HG03066 (cell line): ENCODE measurements at regions not wholly inside any gene's neighbourhood (a gene's known extent, or its start where the extent isn't known, plus 50 kb on each side); places are given as distances from the start of the nearest gene placed in this dataset.

ENCODE experiments used
- ATAC-seq: cut with Tn5 transposase; IDR thresholded peaks from one replicate; pipeline ENCODE4 v1.9.1; 2021; ENCODE audit warnings: low read depth; ENCODE audit not compliant: unreplicated experiment

- no peak for ATAC-seq
Measured at GRCh38 chr20:6831461-6831860, 64.0 kb downstream of the BMP2 start.

DNA sequence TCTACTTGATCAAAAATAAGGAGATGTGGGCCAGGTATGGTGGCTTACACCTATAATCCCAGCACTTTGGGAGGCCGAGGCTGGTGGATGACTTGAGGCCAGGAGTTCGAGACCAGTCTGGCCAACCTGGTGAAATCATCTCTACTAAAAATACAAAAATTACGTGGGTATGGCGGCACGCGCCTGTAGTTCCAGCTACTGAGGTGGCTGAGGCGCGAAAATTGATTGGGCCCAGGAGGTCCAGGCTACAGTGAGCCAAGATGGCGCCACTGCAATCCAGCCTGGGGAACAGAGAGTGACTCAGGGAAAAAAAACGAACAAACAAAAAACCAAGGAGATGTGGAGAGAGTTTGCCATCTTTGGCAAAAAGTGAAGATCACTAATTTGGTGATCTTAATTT lies 65.3 kb downstream of the BMP2 start:
- no peak for ATAC-seq

GRCh38 chr20:6835609-6836008 lies 68.1 kb downstream of the BMP2 start:
- ATAC-seq = no peak

- ATAC-seq = no peak
Measured at GRCh38 chr20:6836821-6837374, 69.4 kb downstream of the BMP2 start.

GRCh38 chr20:6837730-6838129 lies 70.2 kb downstream of the BMP2 start:
- ATAC-seq = no peak

GRCh38 chr20:6838181-6838826 lies 70.8 kb downstream of the BMP2 start:
- peak; percentile 77 for ATAC-seq

DNA sequence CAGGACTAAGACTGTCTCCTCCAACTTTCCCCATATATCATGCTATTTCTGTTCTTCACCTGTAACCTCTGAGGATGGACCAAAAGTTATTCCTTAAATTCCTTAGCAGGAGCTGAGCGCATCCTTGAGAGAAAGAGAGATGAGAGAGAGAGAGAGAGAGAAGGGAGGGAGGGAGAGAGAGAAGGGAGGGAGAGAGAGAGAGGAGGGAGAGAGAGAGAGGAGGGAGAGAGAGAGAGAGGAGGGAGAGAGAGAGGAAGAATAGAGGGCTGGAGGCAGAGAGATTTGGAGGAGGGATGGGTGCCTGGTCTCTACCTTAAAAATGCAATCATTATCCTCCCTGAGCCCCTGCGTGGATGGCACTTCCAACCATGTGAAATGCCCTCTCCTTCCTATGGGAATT lies 73.6 kb downstream of the BMP2 start:
- no peak for ATAC-seq

DNA sequence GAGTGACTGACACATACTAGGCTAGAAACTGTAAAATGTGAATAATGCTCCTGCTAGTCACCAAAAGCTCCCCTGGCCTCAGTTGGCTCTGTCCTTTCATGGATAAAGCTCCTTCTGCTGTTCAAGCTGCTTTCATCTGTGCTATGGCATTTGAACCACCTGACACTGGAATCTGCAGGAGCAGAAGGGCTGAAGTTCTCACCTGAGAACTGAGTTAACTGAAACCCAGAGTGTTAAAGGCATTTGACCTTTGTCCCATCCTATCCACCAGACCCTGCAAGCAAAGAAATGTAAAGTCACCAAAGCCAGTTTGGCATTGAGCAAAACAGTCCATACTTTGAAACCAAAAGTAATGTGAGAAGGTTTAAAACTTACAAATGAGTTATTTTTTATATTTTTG lies 77.7 kb downstream of the BMP2 start:
- ATAC-seq = no peak

DNA sequence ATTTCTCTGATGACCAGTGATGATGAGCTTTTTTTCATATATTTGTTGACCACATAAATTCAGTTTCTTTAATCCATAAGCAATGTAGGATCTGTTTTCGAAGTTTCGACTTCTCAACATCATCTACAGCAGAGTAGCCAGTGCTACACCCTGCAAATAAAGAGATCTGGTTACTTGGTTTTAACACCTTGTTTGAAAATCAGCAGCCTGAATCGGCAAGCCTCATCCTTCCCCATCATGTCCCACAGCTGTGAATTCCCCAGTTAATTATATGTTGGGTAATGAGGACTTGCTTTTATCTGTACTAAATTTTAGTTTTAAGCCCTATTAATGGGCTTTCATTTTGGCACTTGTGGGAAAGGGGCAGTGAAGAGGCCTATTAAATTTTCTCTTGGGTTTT lies 80.6 kb downstream of the BMP2 start:
- ATAC-seq = no peak

GRCh38 chr20:6848992-6849391 lies 81.5 kb downstream of the BMP2 start:
- ATAC-seq = no peak

- ATAC-seq = no peak
Measured at GRCh38 chr20:6851136-6851535, 83.7 kb downstream of the BMP2 start.

DNA sequence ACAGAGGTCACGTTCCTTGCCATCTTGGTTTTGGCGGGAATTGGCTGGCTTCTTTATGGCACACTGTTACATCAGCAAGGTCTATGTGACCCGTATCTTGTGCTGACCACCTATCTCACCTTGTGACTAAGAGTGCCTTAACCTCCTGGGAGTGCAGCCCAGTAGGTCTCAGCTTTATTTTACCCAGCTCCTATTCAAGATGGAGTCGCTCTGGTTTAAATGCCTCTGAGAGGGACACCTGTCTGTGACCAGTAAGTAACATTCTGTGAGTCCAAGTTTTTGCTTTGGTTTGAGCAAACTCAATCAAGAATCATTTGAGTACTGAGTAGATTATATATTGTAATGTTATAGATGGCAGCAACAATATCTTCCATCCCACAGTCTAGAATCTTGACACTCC lies 85.0 kb downstream of the BMP2 start:
- no peak for ATAC-seq

DNA sequence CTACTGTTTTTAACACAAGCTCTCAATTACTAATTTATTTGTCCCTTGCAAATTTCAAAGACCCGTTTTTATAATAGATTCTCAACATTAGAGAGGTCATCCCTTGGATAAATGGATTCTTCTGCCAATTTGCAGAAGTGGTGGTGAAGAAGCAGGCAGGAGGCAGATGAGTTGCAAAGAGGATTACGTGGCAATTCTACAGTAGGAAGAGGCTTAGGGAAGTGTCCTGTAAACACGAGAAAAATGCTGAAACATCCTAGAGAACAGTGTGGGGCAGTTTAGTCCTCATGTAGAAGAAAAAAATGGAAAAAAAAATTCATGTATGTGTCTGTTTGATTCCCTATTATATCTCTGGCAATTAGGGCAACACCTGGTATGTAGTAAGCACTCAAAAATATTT lies 87.6 kb downstream of the BMP2 start:
- no peak for ATAC-seq

DNA sequence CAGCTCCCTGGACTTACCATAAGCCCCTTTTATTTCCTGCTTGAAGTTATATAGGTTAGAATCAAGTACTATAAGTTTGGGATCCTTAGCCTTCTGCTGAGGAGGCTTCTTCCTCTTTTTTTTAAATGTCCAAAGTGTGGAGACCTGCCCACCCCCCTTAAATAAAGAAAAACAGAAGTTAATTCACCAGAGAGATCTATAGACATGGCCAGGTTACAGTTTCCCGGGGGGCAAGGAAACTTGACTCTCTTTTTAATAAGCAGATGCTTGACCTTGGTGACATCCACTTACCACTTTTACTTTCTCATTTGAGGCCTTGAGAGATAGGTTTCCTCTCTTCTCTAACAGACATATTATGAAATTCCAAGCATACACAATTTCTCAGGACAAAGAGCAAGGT lies 88.3 kb downstream of the BMP2 start:
- ATAC-seq = no peak

- no peak for ATAC-seq
Measured at GRCh38 chr20:6857927-6858326, 90.4 kb downstream of the BMP2 start.

DNA sequence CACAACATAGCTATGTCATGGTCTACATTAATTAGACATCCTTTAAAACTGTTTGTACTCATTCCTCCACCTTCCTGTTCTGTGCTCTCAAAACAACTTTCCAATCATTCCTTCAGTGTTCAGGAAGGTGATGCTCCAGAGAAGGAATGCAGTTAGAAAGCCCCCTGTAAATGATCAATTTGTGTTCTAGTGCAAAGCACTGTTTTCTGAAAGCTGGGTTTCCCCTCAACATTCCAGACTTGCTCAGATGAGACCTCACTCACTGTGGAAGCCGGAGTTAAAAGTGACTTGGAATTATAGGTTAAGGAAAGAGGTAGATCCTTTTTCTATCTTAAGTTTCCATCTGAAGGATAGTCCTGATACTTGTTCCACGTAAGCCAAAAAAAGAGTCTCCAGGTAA lies 95.9 kb downstream of the BMP2 start:
- no peak for ATAC-seq

GRCh38 chr20:6863798-6864201 lies 96.3 kb downstream of the BMP2 start:
- ATAC-seq = no peak

- ATAC-seq = no peak
Measured at GRCh38 chr20:6864740-6865139, 97.3 kb downstream of the BMP2 start.

- no peak for ATAC-seq
Measured at GRCh38 chr20:6866741-6867140, 99.3 kb downstream of the BMP2 start.

- no peak for ATAC-seq
Measured at GRCh38 chr20:6868861-6869260, 101.4 kb downstream of the BMP2 start.

DNA sequence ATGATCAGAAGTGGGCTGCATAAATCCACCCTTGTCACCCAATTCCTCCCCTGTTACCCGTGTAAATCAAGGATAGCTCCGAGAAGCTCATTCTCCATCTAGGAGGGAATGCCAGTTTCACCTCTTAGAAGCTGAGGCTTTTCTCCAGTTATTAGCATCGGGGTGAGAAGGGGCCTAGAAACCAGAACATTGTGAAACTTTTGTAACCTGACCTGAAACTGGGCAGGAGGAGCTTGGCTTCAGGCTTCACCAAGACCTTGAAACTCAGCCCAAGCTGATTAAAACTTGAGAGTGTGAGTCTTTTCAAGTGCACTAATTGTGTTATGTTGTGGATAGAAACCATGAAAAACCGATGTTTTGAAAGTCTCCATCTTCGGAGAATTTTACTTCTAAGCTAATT lies 103.1 kb downstream of the BMP2 start:
- no peak for ATAC-seq

DNA sequence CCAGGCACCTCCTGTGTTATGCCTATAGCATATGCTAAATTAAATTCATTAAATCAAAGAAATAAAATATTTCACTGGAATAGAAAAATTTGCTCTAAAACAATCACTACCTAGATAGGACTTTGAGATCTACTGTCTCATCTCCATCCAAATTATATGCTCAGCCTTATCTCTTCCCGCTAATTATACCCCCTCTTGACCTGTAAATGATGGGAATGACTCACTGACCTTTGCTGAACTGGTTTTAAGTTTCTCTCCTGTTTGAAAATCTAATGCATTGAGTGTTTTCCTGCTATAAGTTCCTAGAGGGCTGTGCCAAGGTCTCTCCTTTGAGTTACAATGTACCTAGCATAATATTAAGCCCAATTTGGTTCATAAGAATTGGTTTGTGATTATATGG lies 110.1 kb downstream of the BMP2 start:
- ATAC-seq = no peak
